Endothelial cell of umbilical vein (primary cell): ENCODE measurements at regions not wholly inside any gene's neighbourhood (a gene's known extent, or its start where the extent isn't known, plus 50 kb on each side); places are given as distances from the start of the nearest gene placed in this dataset.

Experiments used
- BruUV-seq: library from RNA; stranded (reverse); fragments of 400-500 nt; replicated peaks from 2 replicates; lab custom pipeline; 2021; lab: Mats Ljungman, UMichigan
- CTCF ChIA-PET: fragments of 300-600, 350-600 bp; sonication (Branson Sonifier 250); formaldehyde crosslinking; loops from one replicate; lab custom pipeline; 2021; ENCODE audit warnings: antibody characterized with exemption, inconsistent platforms; lab: Charles Lee
- POLR2A ChIA-PET: fragments of 300-600, 350-600 bp; sonication (Branson Sonifier 250); formaldehyde crosslinking; loops from one replicate; lab custom pipeline; 2021; ENCODE audit warnings: antibody characterized with exemption, inconsistent platforms; lab: Charles Lee
- DNase-seq: peaks from one replicate; pipeline ENCODE4 v3.0.0-alpha.2; 2011; ENCODE audit warnings: low read depth, low spot score
- FAIRE-seq: peaks from 2 replicates; lab custom pipeline; 2011; peaks lifted over from hg19 to GRCh38; lab: Jason Lieb, UNC
- H2AFZ ChIP-seq: 2 replicates; pipeline ENCODE4 v1.6.0; 2012; ENCODE audit warnings: low read depth, low read length, control low read depth, inconsistent platforms
- H3K27ac ChIP-seq: 2 replicates; pipeline ENCODE4 v1.5.1; 2011; ENCODE audit warnings: low read depth, mild to moderate bottlenecking, control low read depth, low read length, moderate library complexity; ENCODE audit not compliant: insufficient read depth
- H3K27me3 ChIP-seq, 2 experiments: 2 replicates each; pipeline versions ENCODE4 v1.6.0 to v1.6.1; 2011; ENCODE audit warnings: low read length in 2 of 2, mixed read lengths in 1 of 2; ENCODE audit not compliant: control insufficient read depth in 2 of 2, insufficient read depth in 2 of 2
- H3K36me3 ChIP-seq, 2 experiments: 2 replicates in 1 of 2; 3 replicates in 1 of 2; pipeline ENCODE4 v1.5.1; 2011; ENCODE audit warnings: low read length in 2 of 2, mild to moderate bottlenecking in 1 of 2, moderate library complexity in 1 of 2; ENCODE audit not compliant: control insufficient read depth in 2 of 2, insufficient read depth in 2 of 2; ENCODE audit errors: extremely low read depth in 1 of 2
- H3K4me1 ChIP-seq: 3 replicates; pipeline ENCODE4 v1.5.1; 2011; ENCODE audit warnings: mild to moderate bottlenecking, low read length; ENCODE audit not compliant: control insufficient read depth, insufficient read depth; ENCODE audit errors: extremely low read depth
- H3K4me2 ChIP-seq: 2 replicates; pipeline ENCODE4 v1.6.1; 2011; ENCODE audit warnings: low read length, control low read depth, mixed read lengths; ENCODE audit not compliant: insufficient read depth
- H3K4me3 ChIP-seq, 3 experiments: fragments of 200-600 bp in 1 of 3; sonication (generic), shearing (Covaris generic) in 1 of 3; replicated peaks in 1 of 3; 2 replicates each; pipeline ENCODE4 v1.5.1; 2011 to 2016; ENCODE audit warnings: control low read depth in 3 of 3, low read length in 3 of 3, mild to moderate bottlenecking in 2 of 3, inconsistent platforms in 1 of 3, low read depth in 1 of 3, moderate library complexity in 1 of 3; ENCODE audit not compliant: insufficient read depth in 1 of 3
- H3K79me2 ChIP-seq: 2 replicates; pipeline ENCODE4 v1.6.0; 2012; ENCODE audit warnings: low read length, inconsistent platforms; ENCODE audit not compliant: control insufficient read depth, insufficient read depth
- H3K9ac ChIP-seq: replicated peaks from 2 replicates; pipeline ENCODE3; 2011; ENCODE audit warnings: low read length, control low read depth; ENCODE audit not compliant: insufficient read depth; ENCODE audit errors: extremely low read depth
- H3K9me1 ChIP-seq: replicated peaks from 3 replicates; pipeline ENCODE4 v1.6.0; 2011; ENCODE audit warnings: mild to moderate bottlenecking, low read length; ENCODE audit not compliant: control insufficient read depth, insufficient read depth; ENCODE audit errors: extremely low read depth
- H3K9me3 ChIP-seq: replicated peaks from 2 replicates; pipeline ENCODE4 v1.5.1; 2012; ENCODE audit warnings: low read length, inconsistent platforms; ENCODE audit not compliant: control insufficient read depth, insufficient read depth
- H4K20me1 ChIP-seq: replicated peaks from 2 replicates; pipeline ENCODE3; 2011; ENCODE audit warnings: mild to moderate bottlenecking, low read length; ENCODE audit not compliant: control insufficient read depth, insufficient read depth; ENCODE audit errors: extremely low read depth
- EZH2 ChIP-seq: IDR thresholded peaks from 2 replicates; pipeline ENCODE4 v1.6.1; 2012; ENCODE audit warnings: borderline replicate concordance, low read depth, mild to moderate bottlenecking, moderate library complexity, low read length, inconsistent platforms; ENCODE audit not compliant: severe bottlenecking
- FOS ChIP-seq: IDR thresholded peaks from 2 replicates; pipeline ENCODE4 v1.6.1; 2011; ENCODE audit warnings: mild to moderate bottlenecking, low read length, moderate library complexity, borderline replicate concordance; ENCODE audit not compliant: insufficient read depth
- GATA2 ChIP-seq: IDR thresholded peaks from 2 replicates; pipeline ENCODE4 v1.7.0; 2011; ENCODE audit warnings: low read depth, mild to moderate bottlenecking, moderate library complexity, mixed read lengths, low read length; ENCODE audit not compliant: insufficient read length, insufficient read depth
- JUN ChIP-seq: IDR thresholded peaks from 2 replicates; pipeline ENCODE4 v1.6.1; 2011; ENCODE audit warnings: borderline replicate concordance, low read depth; ENCODE audit not compliant: insufficient read length, insufficient read depth
- MYC ChIP-seq: IDR thresholded peaks from one replicate; pipeline ENCODE4 v1.6.1; 2011; ENCODE audit warnings: mild to moderate bottlenecking, low read depth, low read length
- POLR2A ChIP-seq: IDR thresholded peaks from 2 replicates; pipeline ENCODE4 v1.6.1; 2012; ENCODE audit warnings: low read depth, mild to moderate bottlenecking, control low read depth, low read length
- POLR2AphosphoS5 ChIP-seq: IDR thresholded peaks from 2 replicates; pipeline ENCODE4 v1.6.1; 2012; ENCODE audit warnings: low read depth, mild to moderate bottlenecking, control low read depth, low read length, moderate library complexity; ENCODE audit not compliant: insufficient read depth
- dilution Hi-C: fragments of 300-500 bp; cut with MboI; formaldehyde crosslinking; loops from one replicate; pipeline ENCODE4 v1.15.0; 2019; ENCODE audit warnings: low sequenced_read_pairs; ENCODE audit not compliant: extremely low pct_ligation_motif_present
- intact Hi-C: fragments of 100-400 bp; cut with micrococcal nuclease; formaldehyde crosslinking; loops from one replicate; pipeline ENCODE4 v1.10.0; 2022
- TF ChIP-seq, protein P1 (sequence below): IDR thresholded peaks from 2 replicates; pipeline ENCODE4 v1.6.1; 2011; ENCODE audit not compliant: insufficient read depth, insufficient read length
- TF ChIP-seq, protein P2 (sequence below), 2 donors: IDR thresholded peaks; 1 replicate in 1 of 2; 2 replicates in 1 of 2; pipeline ENCODE4 v1.5.1; 2011; ENCODE audit warnings: low read length in 2 of 2, mild to moderate bottlenecking in 2 of 2, moderate library complexity in 2 of 2, control low read depth in 1 of 2, inconsistent platforms in 1 of 2, low read depth in 1 of 2; ENCODE audit not compliant: insufficient read depth in 1 of 2; ENCODE audit errors: extremely low read depth in 1 of 2

DNA sequence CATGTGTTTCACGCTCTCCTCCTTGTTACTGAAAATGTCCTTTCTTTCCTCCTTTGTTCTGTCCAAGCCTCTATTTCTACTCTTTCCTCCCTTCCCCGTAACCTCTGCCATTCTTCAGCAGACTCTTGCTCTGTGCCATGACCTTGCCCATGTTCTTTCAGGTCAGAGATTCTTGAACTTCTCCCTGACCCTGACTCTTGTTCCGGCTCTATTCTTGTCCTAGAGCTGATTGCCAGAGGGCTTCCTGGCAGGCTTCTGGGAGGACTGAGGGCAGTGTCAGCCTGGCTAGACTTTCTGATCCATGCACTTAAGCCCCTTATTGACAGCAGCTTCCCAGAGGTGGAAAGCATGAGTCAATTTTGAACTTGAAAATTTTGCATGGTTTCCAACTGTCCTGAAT is 174.2 kb downstream of the TMEM161B start:
- dilution Hi-C loops: no loop called here
- intact Hi-C loops: no loop called here
- Histone ChIP-seq H2AFZ (no peak overlapping the region), H3K4me3 (no peak overlapping the region), H3K4me1 (no peaks in the 10 kb centered on the region), H3K36me3 (no peaks in the 10 kb centered on the region), H3K9me1 (no peaks in the 10 kb centered on the region), H3K27ac (no peak overlapping the region), H3K79me2 (no peaks in the 10 kb centered on the region), H4K20me1 (no peaks in the 10 kb centered on the region), H3K9me3 (no peaks in the 10 kb centered on the region), H3K27me3 (no peaks in the 10 kb centered on the region), H3K4me2 (no peak overlapping the region), H3K9ac (no peak overlapping the region)
- no peak for DNase-seq
- ChIA-PET CTCF (no interaction called here), POLR2A (no interaction called here)
- no peak for FAIRE-seq
- no TSS peak for BruUV-seq
- TF ChIP-seq JUN (no peak), MYC (no peak), EZH2 (no peak)
- TF ChIP-seq, protein P1, sequence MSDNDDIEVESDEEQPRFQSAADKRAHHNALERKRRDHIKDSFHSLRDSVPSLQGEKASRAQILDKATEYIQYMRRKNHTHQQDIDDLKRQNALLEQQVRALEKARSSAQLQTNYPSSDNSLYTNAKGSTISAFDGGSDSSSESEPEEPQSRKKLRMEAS: no peak

DNA sequence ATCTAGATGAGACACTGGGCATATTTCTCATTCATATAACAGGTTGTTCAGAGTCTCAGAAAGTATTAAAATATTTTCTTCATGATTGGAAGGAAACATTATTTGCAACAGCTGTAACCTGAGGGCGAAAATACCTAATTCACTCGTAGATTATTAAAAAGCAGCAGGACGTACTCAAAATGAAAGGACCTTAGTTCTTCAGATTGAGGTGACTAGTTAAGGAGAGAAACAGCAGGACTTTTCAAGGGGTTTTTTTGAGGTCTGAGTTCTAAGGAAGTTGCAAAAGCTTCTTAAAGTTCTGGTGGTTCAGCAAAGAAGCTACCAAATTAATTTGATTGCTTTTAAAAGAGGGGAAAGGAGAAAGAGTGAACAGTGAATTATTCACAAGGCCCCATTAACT is 174.9 kb downstream of the TMEM161B start:
- Histone ChIP-seq H3K4me1 (no peaks in the 10 kb centered on the region), H3K27me3 (no peaks in the 10 kb centered on the region), H3K4me2 (no peak overlapping the region), H4K20me1 (no peaks in the 10 kb centered on the region), H3K9me3 (no peaks in the 10 kb centered on the region), H3K9me1 (no peaks in the 10 kb centered on the region), H3K9ac (no peak overlapping the region), H2AFZ (no peak overlapping the region), H3K4me3 (no peak overlapping the region), H3K79me2 (no peaks in the 10 kb centered on the region), H3K27ac (no peak overlapping the region), H3K36me3 (no peaks in the 10 kb centered on the region)
- intact Hi-C loops: no loop called here
- POLR2A ChIA-PET: no interaction called here
- no TSS peak for BruUV-seq
- FAIRE-seq (no peak), DNase-seq (no peak)
- TF ChIP-seq FOS (no peak), JUN (no peak), MYC (no peak), EZH2 (no peak), POLR2AphosphoS5 (no peak), POLR2A (no peak), GATA2 (no peak)
- TF ChIP-seq, protein P1: no peak
- TF ChIP-seq, protein P2, sequence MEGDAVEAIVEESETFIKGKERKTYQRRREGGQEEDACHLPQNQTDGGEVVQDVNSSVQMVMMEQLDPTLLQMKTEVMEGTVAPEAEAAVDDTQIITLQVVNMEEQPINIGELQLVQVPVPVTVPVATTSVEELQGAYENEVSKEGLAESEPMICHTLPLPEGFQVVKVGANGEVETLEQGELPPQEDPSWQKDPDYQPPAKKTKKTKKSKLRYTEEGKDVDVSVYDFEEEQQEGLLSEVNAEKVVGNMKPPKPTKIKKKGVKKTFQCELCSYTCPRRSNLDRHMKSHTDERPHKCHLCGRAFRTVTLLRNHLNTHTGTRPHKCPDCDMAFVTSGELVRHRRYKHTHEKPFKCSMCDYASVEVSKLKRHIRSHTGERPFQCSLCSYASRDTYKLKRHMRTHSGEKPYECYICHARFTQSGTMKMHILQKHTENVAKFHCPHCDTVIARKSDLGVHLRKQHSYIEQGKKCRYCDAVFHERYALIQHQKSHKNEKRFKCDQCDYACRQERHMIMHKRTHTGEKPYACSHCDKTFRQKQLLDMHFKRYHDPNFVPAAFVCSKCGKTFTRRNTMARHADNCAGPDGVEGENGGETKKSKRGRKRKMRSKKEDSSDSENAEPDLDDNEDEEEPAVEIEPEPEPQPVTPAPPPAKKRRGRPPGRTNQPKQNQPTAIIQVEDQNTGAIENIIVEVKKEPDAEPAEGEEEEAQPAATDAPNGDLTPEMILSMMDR (IDR thresholded peaks at IDR 0.05; ENCODE audit: extremely low read depth in 1 of 2, insufficient read depth in 1 of 2, low read depth in 1 of 2, low read length in 2 of 2): no peak
- CTCF ChIA-PET: no interaction called here
- dilution Hi-C loops: no loop called here
